ENCODE measurements at regions not wholly inside any gene's neighbourhood (a gene's known extent, or its start where the extent isn't known, plus 50 kb on each side); places are given as distances from the start of the nearest gene placed in this dataset.

GRCh38 chr15:97045666-97046421, 715.3 kb downstream of the NR2F2 start:
- TF ChIP-seq CTCF (IDR thresholded peaks at IDR 0.05) (no peak), POLR2AphosphoS5 (IDR thresholded peaks at IDR 0.05) (no peak)

Measured in prostate gland (tissue), 2 donors.